ENCODE measurements at regions not wholly inside any gene's neighbourhood (a gene's known extent, or its start where the extent isn't known, plus 50 kb on each side); places are given as distances from the start of the nearest gene placed in this dataset.

DNA sequence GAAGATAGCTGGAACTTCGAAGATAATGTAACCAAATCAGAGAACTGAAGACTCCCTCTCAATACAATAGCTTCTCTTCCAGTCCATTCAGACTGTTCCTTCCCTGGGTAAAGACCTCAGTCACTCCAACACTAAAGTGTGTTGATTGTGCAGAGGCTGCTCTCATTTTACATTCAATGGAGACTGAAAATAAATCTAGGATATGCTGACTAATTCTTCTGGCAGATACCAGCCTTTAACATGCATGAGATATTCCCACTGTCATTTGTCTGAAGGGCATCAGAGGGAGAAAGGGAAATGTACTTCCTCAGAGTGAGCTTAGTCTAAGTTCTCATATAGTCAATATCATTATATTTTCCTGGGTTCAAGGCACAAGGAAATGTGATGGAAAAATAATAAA is 166.4 kb upstream of the IRAK1BP1 start:
- ATAC-seq: no peak
- no peak overlapping the region for H3K4me3 ChIP-seq
- no peak for DNase-seq
- no peaks in the 10 kb centered on the region for H3K9me3 ChIP-seq
- intact Hi-C loops (cut with DNase I, micrococcal nuclease): no loop called here
- TF ChIP-seq CTCF (IDR thresholded peaks at IDR 0.05): no peak
- H3K4me1 ChIP-seq (ENCODE audit: low read depth): no peaks in the 10 kb centered on the region
- no peaks in the 10 kb centered on the region for H3K36me3 ChIP-seq (ENCODE audit: low read depth)

DNA sequence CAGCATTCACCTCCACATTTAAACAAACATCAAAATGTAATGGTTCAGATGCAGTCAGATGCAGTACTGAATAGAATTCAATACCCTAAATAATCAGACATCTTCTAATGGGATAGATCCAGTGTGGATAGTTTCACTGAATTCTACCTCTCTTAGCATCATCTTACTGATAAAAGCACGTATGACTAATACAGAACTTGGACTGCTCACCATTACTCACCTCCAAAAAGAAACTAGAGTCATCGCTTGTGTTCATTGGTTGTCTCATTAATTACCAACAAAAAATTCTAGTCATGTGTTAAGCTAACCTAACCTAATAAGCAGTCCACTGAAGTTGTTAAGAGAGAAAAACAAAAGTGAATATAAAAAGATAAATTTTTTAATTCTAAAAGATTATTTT is 165.9 kb upstream of the IRAK1BP1 start:
- no peak for ATAC-seq
- H3K4me3 ChIP-seq: no peak overlapping the region
- no peaks in the 10 kb centered on the region for H3K4me1 ChIP-seq (ENCODE audit: low read depth)
- no peak for TF ChIP-seq CTCF (IDR thresholded peaks at IDR 0.05)
- DNase-seq: no peak
- H3K9me3 ChIP-seq: no peaks in the 10 kb centered on the region
- intact Hi-C loops (cut with DNase I, micrococcal nuclease): no loop called here
- no peaks in the 10 kb centered on the region for H3K36me3 ChIP-seq (ENCODE audit: low read depth)

DNA sequence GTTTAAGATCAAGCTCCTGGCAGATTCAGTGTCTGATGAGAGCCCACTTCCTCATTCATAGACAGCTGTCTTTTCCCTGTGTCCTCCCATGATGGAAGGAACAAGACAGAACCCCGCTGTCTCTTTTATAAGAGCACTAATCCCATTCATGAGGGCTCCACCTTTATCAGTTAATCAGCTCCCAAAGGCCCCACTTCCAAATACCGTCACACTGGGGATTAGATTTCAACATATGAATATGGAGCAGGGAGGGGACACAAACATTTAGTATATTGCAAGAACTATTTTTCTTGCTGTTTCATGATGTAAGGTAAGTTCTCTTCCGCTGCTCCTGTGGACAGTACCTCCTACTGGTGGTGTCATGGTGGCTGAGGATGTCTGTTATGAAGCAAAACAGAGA is 158.3 kb upstream of the IRAK1BP1 start:
- intact Hi-C loops (cut with DNase I, micrococcal nuclease): no loop called here
- TF ChIP-seq CTCF (IDR thresholded peaks at IDR 0.05): no peak
- Histone ChIP-seq H3K4me1 (ENCODE audit: low read depth) (no peaks in the 10 kb centered on the region), H3K36me3 (ENCODE audit: low read depth) (no peaks in the 10 kb centered on the region), H3K9me3 (no peaks in the 10 kb centered on the region), H3K4me3 (no peak overlapping the region)
- ATAC-seq (no peak), DNase-seq (no peak)

DNA sequence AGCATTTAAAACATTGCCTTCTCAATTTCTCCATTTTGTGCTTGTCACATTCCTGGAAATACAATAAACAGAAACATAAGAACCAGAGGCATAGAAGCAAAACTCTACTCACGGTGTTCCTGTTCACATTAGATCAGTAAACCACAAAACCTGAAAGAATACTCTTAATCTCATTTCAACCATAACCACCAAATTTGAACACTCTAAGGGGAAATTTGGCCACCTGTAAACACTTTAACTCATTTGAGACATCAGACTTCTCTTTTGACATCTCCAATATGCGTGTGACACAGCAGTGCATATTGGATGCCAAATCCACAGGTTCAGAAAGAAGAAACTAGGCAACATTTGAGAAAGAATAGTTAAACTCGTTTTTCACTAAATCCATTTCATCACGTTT is 153.8 kb upstream of the IRAK1BP1 start:
- ATAC-seq: no peak
- no peaks in the 10 kb centered on the region for H3K4me1 ChIP-seq (ENCODE audit: low read depth)

GRCh38 chr6:78744144-78744543 is 123.2 kb upstream of the IRAK1BP1 start:
- TF ChIP-seq CTCF (IDR thresholded peaks at IDR 0.05): no peak
- peaks cover 26% of the 10 kb centered on the region for H3K9me3 ChIP-seq
- DNase-seq (no peak), ATAC-seq (no peak)
- H3K4me3 ChIP-seq: no peak overlapping the region
- intact Hi-C loops (cut with DNase I, micrococcal nuclease): no loop called here
- no peaks in the 10 kb centered on the region for H3K36me3 ChIP-seq (ENCODE audit: low read depth)
- no peaks in the 10 kb centered on the region for H3K4me1 ChIP-seq (ENCODE audit: low read depth)

More for the DNA sequence above, 153.8 kb upstream of the IRAK1BP1 start:
- Histone ChIP-seq H3K9me3 (no peaks in the 10 kb centered on the region), H3K36me3 (ENCODE audit: low read depth) (no peaks in the 10 kb centered on the region), H3K4me3 (no peak overlapping the region)
- no peak for TF ChIP-seq CTCF (IDR thresholded peaks at IDR 0.05)
- intact Hi-C loops (cut with DNase I, micrococcal nuclease): no loop called here
- DNase-seq: no peak

DNA sequence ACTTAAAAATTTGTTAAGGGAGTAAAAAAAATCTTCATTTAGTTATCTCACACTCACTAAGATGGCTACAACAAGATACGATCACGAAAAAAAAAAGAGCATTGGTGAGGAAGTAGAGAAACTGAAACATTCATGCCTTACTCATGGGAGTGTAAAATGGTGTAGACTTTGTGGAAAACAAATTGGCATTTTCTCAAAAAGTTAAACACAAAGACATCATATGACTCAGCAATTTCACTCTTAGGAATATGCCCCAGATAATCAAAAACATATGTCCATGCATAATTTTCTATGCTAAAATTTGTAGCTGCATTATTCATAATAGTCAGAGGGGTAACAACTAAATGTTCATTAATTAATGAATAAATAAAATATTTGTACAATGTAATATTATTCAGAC is 120.9 kb upstream of the IRAK1BP1 start:
- H3K4me1 ChIP-seq (ENCODE audit: low read depth): no peaks in the 10 kb centered on the region
- H3K36me3 ChIP-seq (ENCODE audit: low read depth): no peaks in the 10 kb centered on the region
- DNase-seq (no peak), ATAC-seq (no peak)
- intact Hi-C loops (cut with DNase I, micrococcal nuclease): no loop called here
- TF ChIP-seq CTCF (IDR thresholded peaks at IDR 0.05): no peak
- H3K9me3 ChIP-seq: peaks cover 23% of the 10 kb centered on the region
- no peak overlapping the region for H3K4me3 ChIP-seq

Data from mucosa of descending colon (tissue), 3 donors.